ENCODE measurements at regions not wholly inside any gene's neighbourhood (a gene's known extent, or its start where the extent isn't known, plus 50 kb on each side); places are given as distances from the start of the nearest gene placed in this dataset.

DNA sequence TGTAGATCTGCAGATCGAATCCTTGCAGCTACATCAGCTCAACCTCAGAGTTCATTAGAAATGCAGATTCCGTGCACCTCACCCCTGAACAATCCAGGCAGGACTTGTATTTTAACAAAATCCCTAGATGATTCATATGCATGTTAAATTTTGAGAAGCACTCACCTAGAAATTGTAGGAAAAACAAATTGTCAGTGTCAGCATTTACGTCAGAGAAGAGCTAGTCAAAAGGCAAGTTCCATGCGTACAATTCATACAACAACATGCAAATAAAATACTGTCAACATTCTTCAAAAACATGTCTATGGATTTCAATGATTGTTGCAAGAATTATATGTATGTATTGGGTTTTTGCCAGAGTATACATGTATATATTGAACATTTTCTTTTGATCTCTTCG is 504.5 kb downstream of the NLGN4X start:
- no peak for ATAC-seq
- Mint-ChIP-seq H3K4me1 (ENCODE audit: low read depth) (no peaks in the 10 kb centered on the region), H3K4me3 (no peak overlapping the region), H3K9me3 (peaks cover 1% of the 10 kb centered on the region), H3K27ac (no peak overlapping the region), H3K36me3 (ENCODE audit: low read depth) (no peaks in the 10 kb centered on the region), H3K27me3 (no peaks in the 10 kb centered on the region)
- intact Hi-C loops (cut with micrococcal nuclease): no loop called here
- POLR2A ChIA-PET: no interaction called here
- DNase-seq: no peak
- CTCF ChIA-PET: no interaction called here
- TF ChIP-seq, protein P1, sequence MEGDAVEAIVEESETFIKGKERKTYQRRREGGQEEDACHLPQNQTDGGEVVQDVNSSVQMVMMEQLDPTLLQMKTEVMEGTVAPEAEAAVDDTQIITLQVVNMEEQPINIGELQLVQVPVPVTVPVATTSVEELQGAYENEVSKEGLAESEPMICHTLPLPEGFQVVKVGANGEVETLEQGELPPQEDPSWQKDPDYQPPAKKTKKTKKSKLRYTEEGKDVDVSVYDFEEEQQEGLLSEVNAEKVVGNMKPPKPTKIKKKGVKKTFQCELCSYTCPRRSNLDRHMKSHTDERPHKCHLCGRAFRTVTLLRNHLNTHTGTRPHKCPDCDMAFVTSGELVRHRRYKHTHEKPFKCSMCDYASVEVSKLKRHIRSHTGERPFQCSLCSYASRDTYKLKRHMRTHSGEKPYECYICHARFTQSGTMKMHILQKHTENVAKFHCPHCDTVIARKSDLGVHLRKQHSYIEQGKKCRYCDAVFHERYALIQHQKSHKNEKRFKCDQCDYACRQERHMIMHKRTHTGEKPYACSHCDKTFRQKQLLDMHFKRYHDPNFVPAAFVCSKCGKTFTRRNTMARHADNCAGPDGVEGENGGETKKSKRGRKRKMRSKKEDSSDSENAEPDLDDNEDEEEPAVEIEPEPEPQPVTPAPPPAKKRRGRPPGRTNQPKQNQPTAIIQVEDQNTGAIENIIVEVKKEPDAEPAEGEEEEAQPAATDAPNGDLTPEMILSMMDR (IDR thresholded peaks at IDR 0.05): no peak

DNA sequence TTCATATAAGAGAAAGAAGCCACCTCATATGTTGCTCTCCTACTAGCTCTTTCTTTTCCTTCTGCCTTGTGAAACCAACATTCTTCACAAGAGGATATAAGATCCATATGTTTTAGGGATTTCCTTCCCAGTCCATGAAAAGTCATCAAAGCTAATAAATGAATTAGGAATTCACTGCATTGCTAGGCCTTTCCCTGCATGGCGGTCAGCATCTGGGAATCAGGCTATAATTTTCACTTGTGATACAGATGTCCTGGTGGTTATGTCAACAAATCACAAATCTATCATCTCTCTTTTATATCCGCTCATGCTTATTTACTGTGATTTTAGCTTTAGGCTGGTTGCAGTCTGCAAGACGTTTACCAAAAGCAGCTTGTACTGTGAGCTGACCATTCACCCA is 510.0 kb downstream of the NLGN4X start:
- ChIA-PET CTCF (no interaction called here), POLR2A (no interaction called here)
- Mint-ChIP-seq H3K4me1 (ENCODE audit: low read depth) (no peaks in the 10 kb centered on the region), H3K27me3 (no peaks in the 10 kb centered on the region), H3K36me3 (ENCODE audit: low read depth) (no peaks in the 10 kb centered on the region), H3K4me3 (no peak overlapping the region), H3K9me3 (peaks cover 3% of the 10 kb centered on the region), H3K27ac (no peak overlapping the region)
- DNase-seq (no peak), ATAC-seq (no peak)
- intact Hi-C loops (cut with micrococcal nuclease): no loop called here
- TF ChIP-seq, protein P1 (IDR thresholded peaks at IDR 0.05): no peak

GRCh38 chrX:5716666-5717065 is 512.0 kb downstream of the NLGN4X start:
- H3K36me3 Mint-ChIP-seq (ENCODE audit: low read depth): no peaks in the 10 kb centered on the region
- CTCF ChIA-PET: no interaction called here

DNA sequence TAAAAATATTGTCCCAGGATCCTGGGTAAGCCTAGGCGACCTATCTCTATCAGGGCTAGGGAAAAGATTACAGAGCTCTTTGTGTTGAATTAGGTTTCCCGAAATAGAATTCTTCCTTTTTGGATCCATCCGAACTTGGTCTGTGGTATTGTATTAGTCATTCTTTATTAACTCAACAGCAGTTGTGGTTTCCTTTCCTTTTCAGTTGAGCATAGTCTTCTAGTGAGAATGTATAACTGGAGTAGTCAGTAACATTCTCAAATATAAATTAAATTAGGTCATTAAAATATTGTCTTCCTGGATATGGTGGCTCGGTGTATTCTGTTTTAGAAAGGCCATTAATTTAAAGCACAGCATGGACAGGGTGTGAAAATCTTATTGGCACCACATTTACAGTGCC is 520.4 kb downstream of the NLGN4X start:
- TF ChIP-seq, protein P1 (IDR thresholded peaks at IDR 0.05): no peak
- H3K27me3 Mint-ChIP-seq: no peaks in the 10 kb centered on the region
- H3K4me1 Mint-ChIP-seq (ENCODE audit: low read depth): no peaks in the 10 kb centered on the region
- CTCF ChIA-PET: no interaction called here
- no peak overlapping the region for H3K4me3 Mint-ChIP-seq
- no peak overlapping the region for H3K27ac Mint-ChIP-seq
- ATAC-seq: no peak
- no peaks in the 10 kb centered on the region for H3K36me3 Mint-ChIP-seq (ENCODE audit: low read depth)
- intact Hi-C loops (cut with micrococcal nuclease): no loop called here
- DNase-seq: no peak
- no peaks in the 10 kb centered on the region for H3K9me3 Mint-ChIP-seq
- POLR2A ChIA-PET: no interaction called here

More at GRCh38 chrX:5716666-5717065, 512.0 kb downstream of the NLGN4X start:
- DNase-seq: no peak
- H3K4me3 Mint-ChIP-seq: no peak overlapping the region
- intact Hi-C loops (cut with micrococcal nuclease): no loop called here
- H3K4me1 Mint-ChIP-seq (ENCODE audit: low read depth): no peaks in the 10 kb centered on the region
- POLR2A ChIA-PET: no interaction called here
- no peak overlapping the region for H3K27ac Mint-ChIP-seq
- TF ChIP-seq, protein P1 (IDR thresholded peaks at IDR 0.05): no peak
- ATAC-seq: no peak
- peaks cover 3% of the 10 kb centered on the region for H3K9me3 Mint-ChIP-seq
- no peaks in the 10 kb centered on the region for H3K27me3 Mint-ChIP-seq

GRCh38 chrX:5702890-5703289 is 525.8 kb downstream of the NLGN4X start:
- Mint-ChIP-seq H3K4me3 (no peak overlapping the region), H3K27ac (no peak overlapping the region), H3K36me3 (ENCODE audit: low read depth) (no peaks in the 10 kb centered on the region), H3K27me3 (no peaks in the 10 kb centered on the region), H3K4me1 (ENCODE audit: low read depth) (no peaks in the 10 kb centered on the region), H3K9me3 (no peaks in the 10 kb centered on the region)
- no peak for ATAC-seq
- DNase-seq: no peak
- ChIA-PET POLR2A (no interaction called here), CTCF (no interaction called here)
- TF ChIP-seq, protein P1 (IDR thresholded peaks at IDR 0.05): no peak
- intact Hi-C loops (cut with micrococcal nuclease): no loop called here
